Mammary epithelial cell (primary cell): ENCODE measurements at regions not wholly inside any gene's neighbourhood (a gene's known extent, or its start where the extent isn't known, plus 50 kb on each side); places are given as distances from the start of the nearest gene placed in this dataset.

Source experiments
- CTCF ChIP-seq, 2 donors: IDR thresholded peaks in 1 of 2; conservative IDR thresholded peaks in 1 of 2; 2 replicates each; pipeline ENCODE4 v1.5.1; 2011 to 2012; ENCODE audit warnings: inconsistent platforms in 2 of 2, low read length in 2 of 2, mild to moderate bottlenecking in 2 of 2, control low read depth in 1 of 2, low read depth in 1 of 2; ENCODE audit not compliant: insufficient read depth in 1 of 2; ENCODE audit errors: extremely low read depth in 1 of 2
- EZH2 ChIP-seq: IDR thresholded peaks from 2 replicates; pipeline ENCODE4 v1.6.1; 2012; ENCODE audit warnings: low read length, inconsistent platforms, borderline replicate concordance

GRCh38 chr20:53723621-53724020 lies 130.0 kb upstream of the ZNF217 start:
- TF ChIP-seq CTCF (conservative IDR thresholded peaks at IDR 0.05 in 1 of 2, IDR thresholded peaks at IDR 0.05 in 1 of 2; ENCODE audit: extremely low read depth in 1 of 2, insufficient read depth in 1 of 2, low read depth in 1 of 2, low read length in 2 of 2) (no peak), EZH2 (no peak)
